GM12878 (cell line): ENCODE measurements at regions not wholly inside any gene's neighbourhood (a gene's known extent, or its start where the extent isn't known, plus 50 kb on each side); places are given as distances from the start of the nearest gene placed in this dataset.
A peak's percentile ranks its signal among the peaks of the same experiment; 100 is the strongest.

Experiments used
- ATAC-seq: fragments of 200-7000 bp; cut with Tn5 transposase; 3 replicates; pipeline ENCODE4 v1.9.1; 2020; ENCODE audit warnings: mild to moderate bottlenecking, moderate library complexity
- BruUV-seq: library from RNA; stranded (reverse); fragments of 400-500 nt; replicated peaks from 2 replicates; lab custom pipeline; 2021; lab: Mats Ljungman, UMichigan
- CTCF ChIA-PET: fragments of 300-600 bp; sonication (Branson Sonifier 250); formaldehyde crosslinking; extraction: SDS; loops from one replicate; lab custom pipeline; 2021; ENCODE audit warnings: inconsistent platforms; lab: Yijun Ruan, JAX
- POLR2A ChIA-PET: fragments of 350-600 bp; formaldehyde crosslinking; extraction: SDS; loops from one replicate; lab custom pipeline; 2021; ENCODE audit warnings: inconsistent platforms; lab: Charles Lee
- RAD21 ChIA-PET: fragments of 300-600 bp; sonication (Branson Sonifier 250); formaldehyde crosslinking; loops from one replicate; lab custom pipeline; 2023; ENCODE audit warnings: antibody characterized with exemption; ENCODE audit not compliant: unreplicated experiment; lab: Charles Lee
- SMC1A ChIA-PET: fragments of 300-600 bp; sonication (Branson Sonifier 250); formaldehyde crosslinking; loops from one replicate; lab custom pipeline; 2023; ENCODE audit not compliant: unreplicated experiment, uncharacterized antibody; lab: Charles Lee
- DNase-seq: peaks from one replicate; pipeline ENCODE4 v3.0.0-alpha.2; 2011; ENCODE audit warnings: low read depth, low spot score
- FAIRE-seq: peaks from 3 replicates; lab custom pipeline; 2011; peaks lifted over from hg19 to GRCh38; lab: Jason Lieb, UNC
- H2AFZ ChIP-seq: 2 replicates; pipeline ENCODE4 v1.6.0; 2011; ENCODE audit warnings: low read depth, low read length, control low read depth; ENCODE audit not compliant: control insufficient read depth
- H3K27ac ChIP-seq: 2 replicates; pipeline ENCODE4 v1.5.1; 2011; ENCODE audit warnings: control low read depth; ENCODE audit not compliant: control insufficient read depth, insufficient read depth
- H3K27me3 ChIP-seq, 2 experiments: replicated peaks in 1 of 2; 2 replicates each; pipeline versions ENCODE4 v1.6.0 to v1.6.1; 2011; ENCODE audit warnings: low read length in 1 of 2; ENCODE audit not compliant: control insufficient read depth in 2 of 2, insufficient read depth in 2 of 2
- H3K36me3 ChIP-seq, 2 experiments: 2 replicates each; pipeline ENCODE4 v1.5.1; 2011; ENCODE audit warnings: low read length in 1 of 2; ENCODE audit not compliant: control insufficient read depth in 2 of 2, insufficient read depth in 2 of 2
- H3K4me1 ChIP-seq: 2 replicates; pipeline ENCODE4 v1.6.1; 2011; ENCODE audit warnings: mild to moderate bottlenecking, low read length, moderate library complexity, mixed read lengths; ENCODE audit not compliant: control insufficient read depth, insufficient read depth
- H3K4me2 ChIP-seq: 2 replicates; pipeline ENCODE4 v1.6.0; 2011; ENCODE audit warnings: control low read depth; ENCODE audit not compliant: control insufficient read depth, insufficient read depth
- H3K4me3 ChIP-seq: fragments of 200-600 bp; sonication (generic); 2 replicates; pipeline ENCODE4 v1.5.1; 2016
- H3K79me2 ChIP-seq: 2 replicates; pipeline ENCODE4 v1.6.0; 2011; ENCODE audit warnings: low read length; ENCODE audit not compliant: control insufficient read depth, insufficient read depth
- H3K9ac ChIP-seq: 2 replicates; pipeline ENCODE4 v1.8.0; 2011; ENCODE audit warnings: low read length, control low read depth, mixed read lengths; ENCODE audit not compliant: control insufficient read depth, insufficient read depth
- H3K9me3 ChIP-seq: replicated peaks from 3 replicates; pipeline ENCODE4 v1.5.1; 2011; ENCODE audit warnings: mild to moderate bottlenecking, low read length; ENCODE audit not compliant: control insufficient read depth, insufficient read depth
- H4K20me1 ChIP-seq: 2 replicates; pipeline ENCODE4 v1.6.0; 2011; ENCODE audit not compliant: control insufficient read depth, insufficient read depth
- CREB1 ChIP-seq: IDR thresholded peaks from 2 replicates; pipeline ENCODE4 v1.6.1; 2012; ENCODE audit warnings: low read depth, mild to moderate bottlenecking, inconsistent platforms
- EZH2 ChIP-seq: IDR thresholded peaks from 2 replicates; pipeline ENCODE4 v1.6.1; 2012; ENCODE audit warnings: low read depth, mild to moderate bottlenecking, control low read depth, inconsistent platforms, low read length, borderline replicate concordance; ENCODE audit not compliant: control insufficient read depth
- IKZF2 ChIP-seq, 2 experiments: fragments of 450-650 bp; IDR thresholded peaks; 2 replicates each; pipeline ENCODE4 v1.6.1; 2017; ENCODE audit warnings: mild to moderate bottlenecking in 2 of 2, moderate library complexity in 2 of 2
- IRF5 ChIP-seq: fragments of 450-650 bp; IDR thresholded peaks from 2 replicates; pipeline ENCODE4 v1.6.1; 2017; ENCODE audit warnings: borderline replicate concordance
- NFIC ChIP-seq: IDR thresholded peaks from 2 replicates; pipeline ENCODE4 v1.6.1; 2012; ENCODE audit warnings: low read depth, mild to moderate bottlenecking, inconsistent platforms, low read length, moderate library complexity
- NKRF ChIP-seq: fragments of 450-650 bp; conservative IDR thresholded peaks from 2 replicates; pipeline ENCODE4 v1.6.1; 2017; ENCODE audit warnings: mild to moderate bottlenecking, moderate library complexity
- POLR2AphosphoS2 ChIP-seq: IDR thresholded peaks from 2 replicates; pipeline ENCODE4 v1.6.1; 2011; ENCODE audit warnings: low read depth, mild to moderate bottlenecking, low read length, improper control_type of control experiment, moderate library complexity
- RCOR1 ChIP-seq: conservative IDR thresholded peaks from 2 replicates; pipeline ENCODE4 v1.6.1; 2012; ENCODE audit warnings: low read depth, low read length, improper control_type of control experiment
- SMC3 ChIP-seq: IDR thresholded peaks from 2 replicates; pipeline ENCODE4 v1.6.1; 2011; ENCODE audit warnings: low read length, improper control_type of control experiment, borderline replicate concordance
- SREBF1 ChIP-seq: IDR thresholded peaks from 2 replicates; pipeline ENCODE4 v1.6.1; 2012; ENCODE audit warnings: mild to moderate bottlenecking, low read length
- ZBTB33 ChIP-seq: fragments of 450-650 bp; IDR thresholded peaks from 2 replicates; pipeline ENCODE4 v1.6.1; 2017; ENCODE audit warnings: mild to moderate bottlenecking
- ZNF207 ChIP-seq: fragments of 450-650 bp; IDR thresholded peaks from 2 replicates; pipeline ENCODE4 v1.6.1; 2014; ENCODE audit warnings: antibody characterized with exemption, mild to moderate bottlenecking, borderline replicate concordance
- ZNF592 ChIP-seq: fragments of 450-650 bp; IDR thresholded peaks from 2 replicates; pipeline ENCODE4 v1.6.1; 2017; ENCODE audit warnings: mild to moderate bottlenecking, moderate library complexity
- WGBS: methylation state at CpG from one replicate; pipeline ENCODE4 v1.1.6; 2016; ENCODE audit warnings: low lambda C conversion rate; ENCODE audit not compliant: insufficient replicate concordance, insufficient coverage; ENCODE audit errors: missing lambda C conversion rate; 5-methylcytosine and 5-hydroxymethylcytosine counted together
- in situ Hi-C: fragments of 300-500 bp; cut with MboI; formaldehyde crosslinking; loops from 9 replicates; pipeline ENCODE4 v1.14.3; 2018; ENCODE audit warnings: mixed read lengths
- intact Hi-C: fragments of 100-400 bp; cut with micrococcal nuclease; formaldehyde crosslinking; loops from one replicate; pipeline ENCODE4 v1.14.2; 2022; ENCODE audit not compliant: unreplicated experiment

GRCh38 chr11:60592601-60593000 lies 77.4 kb downstream of the MS4A13 start (continued):
- TF ChIP-seq ZNF592: no peak
- no peak for TF ChIP-seq POLR2AphosphoS2
- no peak for TF ChIP-seq ZNF207
- no peak for TF ChIP-seq RCOR1
- TF ChIP-seq, all 136 proteins: peak for 0

GRCh38 chr11:60594998-60595642 lies 79.9 kb downstream of the MS4A13 start:
- DNase-seq (no peak), FAIRE-seq (no peak), ATAC-seq (peak; percentile 72)
- H3K4me3 ChIP-seq: no peak overlapping the region
- CTCF ChIA-PET: interaction anchor here (0.9 to 1.3 kb wide), 2 partner anchors 32 to 250 kb away, joined by 3 read pairs; no protein-coding TSS in a partner anchor
- H4K20me1 ChIP-seq: no peaks in the 10 kb centered on the region
- no peak overlapping the region for H3K27ac ChIP-seq
- POLR2A ChIA-PET: interaction anchor here (0.6 kb wide), 1 partner anchor 289 kb away, joined by 3 read pairs; no protein-coding TSS in a partner anchor
- H2AFZ ChIP-seq: no peak overlapping the region; the same call in 1 of the 2 replicates
- H3K79me2 ChIP-seq: no peaks in the 10 kb centered on the region
- no peaks in the 10 kb centered on the region for H3K27me3 ChIP-seq
- WGBS: 66% methylated on average over 4 of the region's 4 CpGs
- no TSS peak for BruUV-seq
- H3K4me2 ChIP-seq: no peak overlapping the region
- intact Hi-C loops: no loop called here
- SMC1A ChIA-PET: interaction anchor here (1.0 to 1.9 kb wide), 3 partner anchors 9 to 37 kb away, joined by 3 to 4 read pairs (median 3); no protein-coding TSS in a partner anchor
- H3K9ac ChIP-seq: no peak overlapping the region
- H3K4me1 ChIP-seq: no peaks in the 10 kb centered on the region
- no peaks in the 10 kb centered on the region for H3K36me3 ChIP-seq
- RAD21 ChIA-PET: no interaction called here
- H3K9me3 ChIP-seq: no peaks in the 10 kb centered on the region; the same call in 2 of the 3 replicates
- in situ Hi-C loops: no loop called here
- no peak for TF ChIP-seq CREB1
- no peak for TF ChIP-seq SMC3
- TF ChIP-seq IKZF2 (IDR thresholded peaks at IDR 0.05): no peak
- no peak for TF ChIP-seq NKRF
- no peak for TF ChIP-seq IRF5
- TF ChIP-seq EZH2: no peak
- no peak for TF ChIP-seq SREBF1
- no peak for TF ChIP-seq NFIC
- no peak for TF ChIP-seq ZBTB33
